ENCODE measurements at regions not wholly inside any gene's neighbourhood (a gene's known extent, or its start where the extent isn't known, plus 50 kb on each side); places are given as distances from the start of the nearest gene placed in this dataset.

- DNase-seq, result no peak
Observed at GRCh38 chr10:2867788-2868299, 199.5 kb upstream of the PFKP start.

GRCh38 chr10:2866569-2866968 lies 200.8 kb upstream of the PFKP start:
- DNase-seq, result no peak

DNA sequence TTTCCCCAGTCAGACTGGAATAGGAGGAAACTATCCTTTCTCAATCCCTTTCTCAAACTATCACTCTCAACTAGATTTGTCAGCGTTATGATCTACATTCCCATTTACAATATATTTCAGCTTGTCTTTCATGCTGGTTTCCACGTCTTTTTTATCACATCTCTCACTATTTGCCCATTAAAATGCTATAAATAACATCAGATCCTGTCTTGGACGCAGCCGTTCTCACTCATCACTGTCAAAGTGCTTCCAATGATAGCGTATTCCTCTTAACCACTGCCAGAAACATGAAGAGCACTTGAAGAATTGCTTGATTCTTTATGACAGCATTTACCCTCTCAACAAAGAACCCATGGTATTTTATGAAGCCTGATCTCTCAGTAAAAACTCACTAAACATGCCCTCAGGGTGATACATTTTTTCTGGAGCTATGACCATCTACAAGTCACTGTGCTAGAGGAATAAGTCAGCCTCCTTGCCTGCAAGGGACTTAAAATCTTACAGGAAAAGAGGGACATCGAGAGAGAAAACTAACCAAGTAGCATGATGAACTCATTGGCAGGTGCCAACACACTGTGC lies 205.6 kb upstream of the PFKP start:
- DNase-seq, result no peak

DNA sequence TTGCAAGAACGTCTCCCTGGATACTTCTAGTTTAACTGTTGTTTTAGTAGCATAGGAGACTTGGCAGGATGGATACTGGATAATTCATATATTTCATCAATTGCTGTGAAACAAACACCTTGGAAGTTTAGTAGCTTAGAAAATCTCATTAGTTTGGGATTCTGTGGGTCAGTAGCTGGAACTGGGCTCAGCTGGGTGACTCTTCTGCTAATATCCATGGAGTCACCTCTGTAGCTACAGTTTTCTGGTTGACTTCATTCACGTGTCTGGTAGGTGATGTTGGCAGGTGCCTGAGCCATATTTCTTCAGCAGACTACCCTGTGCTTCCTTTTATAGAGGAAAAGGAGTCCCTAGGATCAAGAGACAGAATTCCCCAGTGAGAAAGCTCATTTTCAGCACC lies 208.9 kb upstream of the PFKP start:
- no peak for DNase-seq

DNA sequence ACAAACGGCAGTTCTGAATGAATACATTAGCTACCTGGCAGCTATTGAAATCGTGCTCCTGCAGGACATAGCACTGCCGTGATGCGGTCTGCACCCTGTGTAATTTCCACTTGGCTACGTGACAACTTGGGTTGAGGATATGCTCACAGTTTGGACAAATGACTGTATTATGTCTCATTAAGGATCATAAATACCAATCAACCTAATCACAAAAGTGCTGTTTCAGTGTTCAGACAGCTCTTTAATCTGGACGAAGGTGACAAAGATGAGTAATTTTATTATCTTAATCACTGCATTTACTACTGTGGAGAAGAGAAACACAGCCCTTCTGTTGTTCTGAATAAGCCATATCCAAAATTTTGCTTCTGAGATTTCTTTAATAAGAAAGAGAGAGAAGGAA lies 210.8 kb upstream of the PFKP start:
- DNase-seq, result no peak

- no peak for DNase-seq
Observed at GRCh38 chr10:2852574-2853323, 214.6 kb upstream of the PFKP start.

GRCh38 chr10:2851566-2851965 lies 215.8 kb upstream of the PFKP start:
- DNase-seq, result peak in 2 of 58 donors; percentile 3 to 7

DNA sequence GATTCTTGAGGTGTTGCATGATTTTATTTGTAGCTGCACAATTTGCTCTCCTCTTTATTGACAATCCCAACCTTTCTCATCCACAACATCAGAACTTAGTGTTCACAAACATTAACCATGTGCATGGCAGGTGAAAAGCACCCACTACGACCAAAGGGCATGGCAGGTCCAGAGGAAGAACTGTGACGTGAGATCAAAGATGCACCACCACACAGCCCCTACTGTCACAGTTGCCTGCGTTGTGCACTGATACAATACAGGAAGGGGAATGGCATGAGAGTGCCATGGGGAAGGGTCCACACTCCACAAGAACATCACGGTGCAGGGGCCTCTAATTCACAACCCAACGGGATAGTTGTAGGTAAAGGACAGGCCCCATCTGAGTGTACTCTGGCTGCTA lies 217.1 kb upstream of the PFKP start:
- DNase-seq, result no peak

- DNase-seq, result no peak
Observed at GRCh38 chr10:2844925-2845324, 222.4 kb upstream of the PFKP start.

DNA sequence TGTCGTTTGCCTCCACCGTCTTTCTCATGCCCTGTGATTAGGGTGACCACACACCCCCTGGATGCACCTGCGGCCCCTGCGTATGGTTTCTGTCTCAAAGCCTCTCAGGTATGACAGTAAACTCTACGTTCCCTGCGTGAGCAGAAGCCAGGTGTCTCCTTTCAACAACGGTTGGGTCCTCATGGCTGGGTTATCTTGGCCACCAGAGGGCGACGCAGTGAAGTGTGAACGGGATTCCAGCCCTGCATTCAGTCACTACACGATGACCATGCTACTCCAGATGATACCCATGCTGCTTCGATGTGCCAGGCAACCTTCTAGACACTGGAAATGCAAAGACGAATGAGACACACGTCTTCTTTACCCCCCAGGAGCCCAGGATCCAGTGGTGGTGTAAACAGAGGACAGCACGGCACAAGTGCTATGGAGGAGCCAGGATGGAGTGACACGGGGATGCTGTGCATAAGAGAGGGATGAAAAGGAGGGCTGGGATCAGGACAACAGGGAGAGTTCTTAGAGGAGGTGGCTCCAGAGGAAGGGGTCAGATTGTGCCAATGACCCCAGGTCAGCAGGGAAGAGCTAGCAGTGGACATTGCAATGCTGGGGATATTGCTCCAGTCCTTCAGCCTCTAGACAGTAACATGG lies 228.1 kb upstream of the PFKP start:
- DNase-seq, result peak in 1 of 58 donors; percentile 1

GRCh38 chr10:2837674-2838073 lies 229.7 kb upstream of the PFKP start:
- no peak for DNase-seq

GRCh38 chr10:2836921-2837662 lies 230.3 kb upstream of the PFKP start:
- DNase-seq, result no peak

DNA sequence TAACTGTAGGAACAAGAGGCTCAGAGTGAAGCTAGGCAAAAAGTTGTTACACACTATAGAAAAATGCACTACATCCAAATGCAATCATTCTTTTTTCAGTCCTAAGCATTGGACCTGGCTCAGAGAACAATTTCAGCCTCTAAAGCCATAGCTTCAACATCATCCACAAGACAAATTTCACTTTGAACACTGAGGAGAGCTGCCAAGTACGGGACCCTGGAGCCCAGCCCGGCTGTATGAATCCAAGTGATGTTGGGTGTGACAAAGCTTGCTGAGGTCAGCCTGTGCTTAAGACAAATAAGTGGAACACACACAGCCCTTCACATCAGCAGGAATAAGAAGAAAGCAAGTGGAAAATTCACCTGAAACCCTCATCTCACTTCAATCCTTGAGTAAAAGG lies 233.1 kb upstream of the PFKP start:
- DNase-seq, result no peak

DNA sequence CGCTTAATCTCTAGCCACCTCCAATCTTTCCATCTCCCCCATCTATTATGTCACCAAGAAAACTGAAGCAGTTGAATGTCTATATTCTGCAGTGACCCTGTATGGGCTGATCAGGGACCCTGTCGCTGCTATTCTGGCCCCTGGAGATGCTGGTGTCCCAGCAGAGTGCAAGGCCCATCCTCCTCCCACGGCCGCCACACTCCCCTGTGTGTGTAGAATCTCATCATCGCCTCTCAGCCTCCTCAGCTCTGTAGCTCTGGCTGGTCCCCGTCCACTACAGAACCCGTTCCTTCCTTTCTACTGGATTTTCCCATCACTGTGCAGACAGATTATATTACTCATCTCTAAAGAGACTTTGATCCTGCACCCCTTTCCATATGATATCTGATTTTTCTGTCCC lies 235.8 kb upstream of the PFKP start:
- no peak for DNase-seq

DNA sequence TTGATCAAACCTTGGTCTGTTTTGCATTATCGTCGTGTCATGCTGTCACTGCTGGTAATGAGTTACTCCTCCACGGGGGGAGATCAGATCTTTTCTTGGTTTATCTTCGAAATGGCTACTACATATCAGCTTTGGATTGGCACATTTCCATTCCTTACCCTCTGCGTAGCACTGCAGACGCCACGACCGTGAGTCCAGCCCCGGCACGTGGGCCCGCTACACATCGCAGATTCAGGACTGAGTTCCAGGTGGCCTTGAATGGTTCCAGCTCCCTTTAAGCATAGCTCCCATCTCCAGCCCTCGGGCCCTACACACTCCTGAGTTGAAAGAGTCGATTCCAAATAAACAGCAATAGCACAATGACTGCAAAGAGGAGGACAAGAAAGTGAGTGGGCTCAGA lies 238.6 kb upstream of the PFKP start:
- no peak for DNase-seq

DNA sequence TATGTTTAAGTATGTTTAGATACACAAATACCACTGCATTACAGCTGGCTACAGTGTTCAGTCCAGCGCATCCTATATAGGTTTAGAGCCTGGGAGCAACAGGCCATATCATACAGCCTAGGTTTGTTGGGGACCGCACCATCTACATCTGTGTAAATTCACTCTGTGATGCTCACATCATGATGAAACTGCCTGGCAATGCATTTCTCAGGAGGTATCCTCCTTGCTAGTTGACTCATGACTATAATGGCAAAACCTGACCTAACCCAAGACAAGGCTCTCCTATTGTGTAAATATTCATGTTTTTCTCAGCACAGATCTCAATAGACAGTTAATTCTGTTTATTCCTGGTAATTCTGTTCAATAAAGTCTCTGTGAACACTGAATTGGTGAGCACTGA lies 240.7 kb upstream of the PFKP start:
- no peak for DNase-seq

DNA sequence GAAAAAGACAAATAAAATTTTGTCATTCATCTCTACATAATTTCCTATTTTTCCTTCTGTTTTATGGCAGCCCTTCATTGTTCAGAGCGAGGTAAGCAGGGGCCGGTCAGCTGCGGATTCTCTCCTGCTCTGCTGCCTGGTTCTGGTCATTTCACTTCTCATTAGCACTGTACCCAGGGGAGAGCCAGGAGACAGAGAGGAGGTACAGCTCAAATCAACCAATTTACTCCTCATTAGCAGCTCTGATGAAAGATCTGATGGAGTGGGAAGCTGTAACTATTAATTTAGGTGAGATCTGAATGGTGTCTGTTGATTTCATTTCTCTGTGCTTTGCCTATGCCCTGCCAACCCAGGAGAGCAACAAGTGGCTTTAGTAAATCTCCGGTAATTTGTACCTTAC lies 241.5 kb upstream of the PFKP start:
- no peak for DNase-seq

GRCh38 chr10:2817940-2818636 lies 249.3 kb upstream of the PFKP start:
- DNase-seq, result no peak

- no peak for DNase-seq
Observed at GRCh38 chr10:2813693-2814092, 253.7 kb upstream of the PFKP start.

- DNase-seq, result no peak
Observed at GRCh38 chr10:2813286-2813685, 254.1 kb upstream of the PFKP start.

GRCh38 chr10:2812631-2813030 lies 254.7 kb upstream of the PFKP start:
- DNase-seq, result no peak

Measured in anterior cingulate cortex (tissue), 58 donors.